B cell (primary cell): ENCODE measurements at regions not wholly inside any gene's neighbourhood (a gene's known extent, or its start where the extent isn't known, plus 50 kb on each side); places are given as distances from the start of the nearest gene placed in this dataset.

Experiments used
- ATAC-seq: fragments of 200-7000 bp; cut with Tn5 transposase; one replicate; pipeline ENCODE4 v1.10.0; 2021; ENCODE audit warnings: low read depth, mild to moderate bottlenecking, moderate number of reproducible peaks, moderate library complexity
- CTCF ChIA-PET: fragments of 350-600 bp; sonication (Branson Sonifier 250); formaldehyde crosslinking; loops from one replicate; lab custom pipeline; 2021; ENCODE audit warnings: antibody characterized with exemption, inconsistent platforms; lab: Charles Lee
- POLR2A ChIA-PET: fragments of 350-600 bp; sonication (Branson Sonifier 250); formaldehyde crosslinking; loops from one replicate; lab custom pipeline; 2021; ENCODE audit warnings: antibody characterized with exemption; lab: Charles Lee
- DNase-seq: peaks from one replicate; pipeline ENCODE4 v3.0.0; 2013
- H2AFZ ChIP-seq: 2 replicates; pipeline ENCODE4 v1.6.1; 2012; ENCODE audit warnings: mild to moderate bottlenecking, low read depth, low read length; ENCODE audit not compliant: insufficient read depth, poor library complexity, severe bottlenecking
- H3K27ac ChIP-seq, 2 donors: 1 replicate in 1 of 2; 2 replicates in 1 of 2; pipeline ENCODE4 v1.5.1; 2012 to 2013; ENCODE audit warnings: low read length in 2 of 2, mild to moderate bottlenecking in 2 of 2, moderate library complexity in 1 of 2
- H3K27me3 ChIP-seq, 4 experiments: fragments of 200-600 bp in 1 of 4; sonication (generic) in 1 of 4; replicated peaks in 1 of 4; 1 replicate in 2 of 4; 2 replicates in 2 of 4; pipeline versions ENCODE4 v1.6.1 to v1.7.0; 2013 to 2016; ENCODE audit warnings: low read length in 3 of 4, mild to moderate bottlenecking in 2 of 4, mixed read lengths in 1 of 4, moderate library complexity in 1 of 4; ENCODE audit not compliant: insufficient read depth in 4 of 4, control insufficient read depth in 3 of 4; ENCODE audit errors: control extremely low read depth in 1 of 4
- H3K36me3 ChIP-seq, 2 experiments: replicated peaks in 1 of 2; 1 replicate in 1 of 2; 2 replicates in 1 of 2; pipeline versions ENCODE4 v1.6.1 to v1.7.1; 2013; ENCODE audit warnings: low read length in 1 of 2; ENCODE audit not compliant: insufficient read depth in 2 of 2, control insufficient read depth in 1 of 2; ENCODE audit errors: control extremely low read depth in 1 of 2, extremely low read depth in 1 of 2
- H3K4me1 ChIP-seq, 2 donors: fragments of 200-600 bp in 1 of 2; sonication (generic) in 1 of 2; 1 replicate in 1 of 2; 2 replicates in 1 of 2; pipeline versions ENCODE4 v1.5.1 to v1.6.1; 2013 to 2017; ENCODE audit warnings: low read length in 2 of 2; ENCODE audit not compliant: control insufficient read depth in 2 of 2, insufficient read depth in 2 of 2
- H3K4me2 ChIP-seq: replicated peaks from 2 replicates; pipeline ENCODE3; 2012; ENCODE audit warnings: mild to moderate bottlenecking, low read depth, low read length; ENCODE audit not compliant: poor library complexity, severe bottlenecking
- H3K4me3 ChIP-seq, 5 experiments: fragments of 200-600 bp in 1 of 5; sonication (generic) in 1 of 5; 1 replicate in 3 of 5; 2 replicates in 2 of 5; pipeline versions ENCODE4 v1.5.1 to v1.7.0; 2011 to 2016; ENCODE audit warnings: low read length in 4 of 5, mild to moderate bottlenecking in 4 of 5, low read depth in 2 of 5, control low read depth in 1 of 5, moderate library complexity in 1 of 5; ENCODE audit not compliant: insufficient read depth in 1 of 5; ENCODE audit errors: control extremely low read depth in 1 of 5, extremely low read depth in 1 of 5
- H3K79me2 ChIP-seq: fragments of 200-600 bp; sonication (generic); one replicate; pipeline ENCODE4 v1.6.0; 2016; ENCODE audit warnings: low read length; ENCODE audit not compliant: control insufficient read depth, insufficient read depth
- H3K9ac ChIP-seq: fragments of 200-600 bp; sonication (generic); 2 replicates; pipeline ENCODE4 v1.6.1; 2017; ENCODE audit warnings: mild to moderate bottlenecking, low read length, moderate library complexity
- H3K9me3 ChIP-seq, 3 donors: one replicate each; pipeline versions ENCODE4 v1.6.1 to v1.7.1; 2013; ENCODE audit warnings: low read length in 2 of 3; ENCODE audit not compliant: control insufficient read depth in 2 of 3, insufficient read depth in 1 of 3; ENCODE audit errors: control extremely low read depth in 1 of 3
- H4K20me1 ChIP-seq: 2 replicates; pipeline ENCODE4 v1.6.0; 2012; ENCODE audit warnings: mild to moderate bottlenecking, low read length; ENCODE audit not compliant: insufficient read depth, control insufficient read depth, poor library complexity, severe bottlenecking
- H3K27ac Mint-ChIP-seq: one replicate; pipeline ENCODE4 v1.8.0; 2021; ENCODE audit warnings: mixed read lengths
- H3K27me3 Mint-ChIP-seq: one replicate; pipeline ENCODE4 v1.8.0; 2021; ENCODE audit warnings: mixed read lengths
- H3K4me1 Mint-ChIP-seq: one replicate; pipeline ENCODE4 v1.8.0; 2021; ENCODE audit warnings: mixed read lengths
- H3K4me3 Mint-ChIP-seq: one replicate; pipeline ENCODE4 v1.8.0; 2021; ENCODE audit warnings: mixed read lengths
- H3K9me3 Mint-ChIP-seq: one replicate; pipeline ENCODE4 v1.8.0; 2022; ENCODE audit warnings: mixed read lengths; ENCODE audit not compliant: insufficient read depth
- EZH2 ChIP-seq: IDR thresholded peaks from 2 replicates; pipeline ENCODE4 v1.6.1; 2012; ENCODE audit warnings: borderline replicate concordance, low read depth, mild to moderate bottlenecking, moderate library complexity, low read length; ENCODE audit not compliant: insufficient read depth, poor library complexity, severe bottlenecking
- WGBS: methylation state at CpG from one replicate; pipeline ENCODE4 v1.1.5; 2013; ENCODE audit warnings: missing lambda C conversion rate; ENCODE audit not compliant: insufficient coverage; 5-methylcytosine and 5-hydroxymethylcytosine counted together
- intact Hi-C: fragments of 100-400 bp; cut with micrococcal nuclease; formaldehyde crosslinking; loops from one replicate; pipeline ENCODE4 v1.10.0; 2022
- TF ChIP-seq, protein P1 (sequence below): fragments of 200-600 bp; IDR thresholded peaks from one replicate; pipeline ENCODE4 v1.8.0; 2022; ENCODE audit warnings: antibody characterized with exemption, mild to moderate bottlenecking

DNA sequence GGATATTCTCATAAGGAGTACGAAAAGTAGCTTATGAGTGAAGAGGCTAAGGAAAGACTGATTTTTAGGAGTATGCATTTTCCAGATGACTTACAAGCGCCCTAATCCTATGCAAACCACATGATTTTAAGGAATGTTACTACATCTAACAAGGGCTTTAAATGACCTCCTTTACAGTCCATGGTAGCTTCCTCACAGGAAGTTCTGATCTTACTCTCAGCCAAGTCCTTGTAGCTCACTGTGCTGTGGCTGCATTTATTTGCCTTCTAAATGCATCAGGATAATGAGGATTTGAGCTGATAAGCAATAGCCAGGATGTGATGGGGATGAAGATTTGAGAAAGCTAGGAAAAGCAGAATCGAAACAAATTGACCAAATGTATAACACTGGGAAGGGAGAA lies 896.0 kb downstream of the MCTP2 start:
- H3K4me3 ChIP-seq: no peak overlapping the region
- H3K4me1 ChIP-seq: no peaks in the 10 kb centered on the region
- H2AFZ ChIP-seq: no peak overlapping the region
- no peaks in the 10 kb centered on the region for H4K20me1 ChIP-seq
- H3K27ac ChIP-seq: no peak overlapping the region
- no peak overlapping the region for H3K9ac ChIP-seq
- DNase-seq (no peak), ATAC-seq (no peak)
- no CpG with 5 or more reads among the region's 3 CpGs for WGBS
- Mint-ChIP-seq H3K9me3 (no peaks in the 10 kb centered on the region), H3K4me3 (no peak overlapping the region), H3K4me1 (no peaks in the 10 kb centered on the region), H3K27me3 (no peaks in the 10 kb centered on the region), H3K27ac (no peak overlapping the region)
- no peak for TF ChIP-seq EZH2
- TF ChIP-seq, protein P1, sequence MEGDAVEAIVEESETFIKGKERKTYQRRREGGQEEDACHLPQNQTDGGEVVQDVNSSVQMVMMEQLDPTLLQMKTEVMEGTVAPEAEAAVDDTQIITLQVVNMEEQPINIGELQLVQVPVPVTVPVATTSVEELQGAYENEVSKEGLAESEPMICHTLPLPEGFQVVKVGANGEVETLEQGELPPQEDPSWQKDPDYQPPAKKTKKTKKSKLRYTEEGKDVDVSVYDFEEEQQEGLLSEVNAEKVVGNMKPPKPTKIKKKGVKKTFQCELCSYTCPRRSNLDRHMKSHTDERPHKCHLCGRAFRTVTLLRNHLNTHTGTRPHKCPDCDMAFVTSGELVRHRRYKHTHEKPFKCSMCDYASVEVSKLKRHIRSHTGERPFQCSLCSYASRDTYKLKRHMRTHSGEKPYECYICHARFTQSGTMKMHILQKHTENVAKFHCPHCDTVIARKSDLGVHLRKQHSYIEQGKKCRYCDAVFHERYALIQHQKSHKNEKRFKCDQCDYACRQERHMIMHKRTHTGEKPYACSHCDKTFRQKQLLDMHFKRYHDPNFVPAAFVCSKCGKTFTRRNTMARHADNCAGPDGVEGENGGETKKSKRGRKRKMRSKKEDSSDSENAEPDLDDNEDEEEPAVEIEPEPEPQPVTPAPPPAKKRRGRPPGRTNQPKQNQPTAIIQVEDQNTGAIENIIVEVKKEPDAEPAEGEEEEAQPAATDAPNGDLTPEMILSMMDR: no peak
- POLR2A ChIA-PET: no interaction called here
- no peaks in the 10 kb centered on the region for H3K79me2 ChIP-seq
- H3K36me3 ChIP-seq: no peaks in the 10 kb centered on the region
- H3K27me3 ChIP-seq: no peaks in the 10 kb centered on the region
- CTCF ChIA-PET: no interaction called here
- intact Hi-C loops: no loop called here
- no peaks in the 10 kb centered on the region for H3K9me3 ChIP-seq
- no peak overlapping the region for H3K4me2 ChIP-seq

- Histone ChIP-seq H3K79me2 (no peaks in the 10 kb centered on the region), H3K4me1 (no peaks in the 10 kb centered on the region), H3K9ac (no peak overlapping the region), H2AFZ (no peak overlapping the region), H3K4me2 (no peak overlapping the region), H3K4me3 (no peak overlapping the region), H3K36me3 (no peaks in the 10 kb centered on the region), H3K27me3 (no peaks in the 10 kb centered on the region), H4K20me1 (no peaks in the 10 kb centered on the region), H3K27ac (no peak overlapping the region), H3K9me3 (no peaks in the 10 kb centered on the region)
- H3K27me3 Mint-ChIP-seq: no peaks in the 10 kb centered on the region
- ATAC-seq (no peak), DNase-seq (no peak)
- intact Hi-C loops: no loop called here
- no peak overlapping the region for H3K27ac Mint-ChIP-seq
- H3K4me1 Mint-ChIP-seq: no peaks in the 10 kb centered on the region
- no peak overlapping the region for H3K4me3 Mint-ChIP-seq
- WGBS: 33% methylated on average over 3 of the region's 4 CpGs
- CTCF ChIA-PET: no interaction called here
- TF ChIP-seq, protein P1: no peak
- no peak for TF ChIP-seq EZH2
- POLR2A ChIA-PET: no interaction called here
- H3K9me3 Mint-ChIP-seq: no peaks in the 10 kb centered on the region
Observed at GRCh38 chr15:95129574-95129973, 898.2 kb downstream of the MCTP2 start.
